SK-N-SH (cell line): ENCODE measurements at regions not wholly inside any gene's neighbourhood (a gene's known extent, or its start where the extent isn't known, plus 50 kb on each side); places are given as distances from the start of the nearest gene placed in this dataset.
"Not testable (repeated sequence)": the region's sequence is repeated elsewhere in the genome, so short reads cannot be mapped to it uniquely, and the experiment has no call there.

Source experiments
- CTCF ChIA-PET: fragments of 300-600, 350-600 bp; formaldehyde crosslinking; extraction: SDS; loops from one replicate; lab custom pipeline; 2021; lab: Yijun Ruan, JAX
- POLR2A ChIA-PET: fragments of 350-600 bp; sonication (Branson Sonifier 250); formaldehyde crosslinking; extraction: SDS; loops from one replicate; lab custom pipeline; 2020; ENCODE audit warnings: antibody characterized with exemption, inconsistent platforms; lab: Yijun Ruan, JAX
- DNase-seq: peaks from one replicate; pipeline ENCODE4 v3.0.0; 2012
- H2AFZ ChIP-seq: fragments of 200-600 bp; sonication (generic); 2 replicates; pipeline ENCODE4 v1.8.1; 2016; ENCODE audit warnings: antibody characterized with exemption, mild to moderate bottlenecking, low read depth
- H3F3A ChIP-seq: fragments of 200-600 bp; sonication (generic); replicated peaks from 2 replicates; pipeline ENCODE3; 2016; ENCODE audit warnings: antibody characterized with exemption, mild to moderate bottlenecking; ENCODE audit not compliant: insufficient read depth
- H3K27ac ChIP-seq, 2 experiments: fragments of 200-500 bp in 1 of 2; fragments of 200-600 bp in 1 of 2; sonication (Bioruptor generic) in 1 of 2; sonication (generic), shearing (Covaris generic) in 1 of 2; 2 replicates each; pipeline versions ENCODE4 v1.5.1 to v1.6.1; 2014 to 2016; ENCODE audit warnings: low read depth in 2 of 2, inconsistent platforms in 1 of 2, low read length in 1 of 2, mild to moderate bottlenecking in 1 of 2, mixed read lengths in 1 of 2
- H3K27me3 ChIP-seq: fragments of 200-600 bp; sonication (generic), shearing (Covaris generic); 2 replicates; pipeline ENCODE4 v1.6.1; 2016; ENCODE audit warnings: mixed run types; ENCODE audit not compliant: insufficient read depth
- H3K36me3 ChIP-seq, 2 experiments: fragments of 200-500 bp in 1 of 2; fragments of 200-600 bp in 1 of 2; sonication (Bioruptor generic) in 1 of 2; sonication (generic) in 1 of 2; replicated peaks in 1 of 2; 2 replicates each; pipeline versions ENCODE3 to v1.5.1; 2014 to 2016; ENCODE audit warnings: low read length in 1 of 2, mild to moderate bottlenecking in 1 of 2; ENCODE audit not compliant: insufficient read depth in 2 of 2, control insufficient read depth in 1 of 2
- H3K4me1 ChIP-seq, 2 experiments: fragments of 200-500 bp in 1 of 2; fragments of 200-600 bp in 1 of 2; sonication (Bioruptor generic) in 1 of 2; sonication (generic), shearing (Covaris generic) in 1 of 2; 2 replicates each; pipeline versions ENCODE4 v1.5.1 to v1.6.1; 2014 to 2016; ENCODE audit warnings: low read depth in 1 of 2, low read length in 1 of 2, mixed run types in 1 of 2; ENCODE audit not compliant: insufficient read depth in 2 of 2, control insufficient read depth in 1 of 2
- H3K4me2 ChIP-seq: fragments of 200-600 bp; sonication (generic), shearing (Covaris generic); 2 replicates; pipeline ENCODE4 v1.6.1; 2017; ENCODE audit warnings: mixed run types
- H3K4me3 ChIP-seq, 2 experiments: fragments of 200-500 bp in 1 of 2; fragments of 200-600 bp in 1 of 2; sonication (Bioruptor generic) in 1 of 2; sonication (generic), shearing (Covaris generic) in 1 of 2; 2 replicates each; pipeline versions ENCODE4 v1.5.1 to v1.8.1; 2014 to 2016; ENCODE audit warnings: low read depth in 2 of 2, inconsistent platforms in 1 of 2, low read length in 1 of 2, mild to moderate bottlenecking in 1 of 2, mixed read lengths in 1 of 2, moderate library complexity in 1 of 2
- H3K79me2 ChIP-seq: fragments of 200-600 bp; sonication (generic); 2 replicates; pipeline ENCODE4 v1.8.1; 2017; ENCODE audit warnings: mild to moderate bottlenecking; ENCODE audit not compliant: insufficient read depth
- H3K9ac ChIP-seq: fragments of 200-600 bp; sonication (generic); 2 replicates; pipeline ENCODE4 v1.6.1; 2017; ENCODE audit warnings: mixed run types
- H3K9me2 ChIP-seq: fragments of 200-600 bp; sonication (generic); 2 replicates; pipeline ENCODE4 v1.6.1; 2017; ENCODE audit warnings: mixed run types
- H3K9me3 ChIP-seq: fragments of 200-600 bp; sonication (generic); 2 replicates; pipeline ENCODE4 v1.6.1; 2017; ENCODE audit warnings: mixed run types, mild to moderate bottlenecking, moderate library complexity
- H4K20me1 ChIP-seq: fragments of 200-600 bp; sonication (generic); 2 replicates; pipeline ENCODE4 v1.6.1; 2017; ENCODE audit warnings: mild to moderate bottlenecking, mixed run types; ENCODE audit not compliant: insufficient read depth
- CHD2 ChIP-seq: fragments of 150-350 bp; IDR thresholded peaks from 2 replicates; pipeline ENCODE4 v1.6.1; 2018; ENCODE audit warnings: low read length; ENCODE audit not compliant: partially characterized antibody
- ELF1 ChIP-seq: IDR thresholded peaks from 2 replicates; pipeline ENCODE4 v1.4.0; 2012
- EP300 ChIP-seq, 2 experiments: IDR thresholded peaks; 2 replicates each; pipeline versions ENCODE4 v1.4.0 to v1.6.1; 2012; ENCODE audit warnings: borderline replicate concordance in 1 of 2, low read depth in 1 of 2, low read length in 1 of 2
- EZH2phosphoT487 ChIP-seq: fragments of 200-600 bp; sonication (generic); IDR thresholded peaks from 2 replicates; pipeline ENCODE4 v1.6.1; 2017; ENCODE audit warnings: low read depth, mixed run types, mild to moderate bottlenecking, antibody characterized with exemption, moderate library complexity, borderline replicate concordance
- FOSL2 ChIP-seq: IDR thresholded peaks from 2 replicates; pipeline ENCODE4 v1.4.0; 2012; ENCODE audit warnings: low read depth, mild to moderate bottlenecking, moderate library complexity, borderline replicate concordance
- MEF2A ChIP-seq: IDR thresholded peaks from 2 replicates; pipeline ENCODE4 v1.4.0; 2012; ENCODE audit warnings: low read depth, borderline replicate concordance
- POLR2AphosphoS5 ChIP-seq: IDR thresholded peaks from 2 replicates; pipeline ENCODE4 v1.6.1; 2012; ENCODE audit warnings: low read depth, low read length
- RFX5 ChIP-seq: IDR thresholded peaks from 2 replicates; pipeline ENCODE4 v1.6.1; 2012; ENCODE audit warnings: mild to moderate bottlenecking, improper control_type of control experiment, low read length
- RXRA ChIP-seq: IDR thresholded peaks from 2 replicates; pipeline ENCODE4 v1.4.0; 2012; ENCODE audit warnings: low read depth, mild to moderate bottlenecking, borderline replicate concordance
- WGBS: methylation state at CpG from one replicate; pipeline ENCODE4 v1.1.6; 2017; ENCODE audit warnings: low lambda C conversion rate; 5-methylcytosine and 5-hydroxymethylcytosine counted together
- TF ChIP-seq, protein P1 (sequence below): IDR thresholded peaks from 2 replicates; pipeline ENCODE4 v1.6.1; 2012; ENCODE audit warnings: mild to moderate bottlenecking, low read depth, low read length, moderate library complexity
- TF ChIP-seq, protein P2 (sequence below): fragments of 200-600 bp; sonication (generic); IDR thresholded peaks from 2 replicates; pipeline ENCODE4 v1.6.1; 2017; ENCODE audit warnings: antibody characterized with exemption, mild to moderate bottlenecking, moderate library complexity
- TF ChIP-seq, protein P3 (sequence below): fragments of 150-350 bp; IDR thresholded peaks from 2 replicates; pipeline ENCODE4 v1.6.1; 2016; ENCODE audit warnings: mild to moderate bottlenecking, low read depth, low read length

DNA sequence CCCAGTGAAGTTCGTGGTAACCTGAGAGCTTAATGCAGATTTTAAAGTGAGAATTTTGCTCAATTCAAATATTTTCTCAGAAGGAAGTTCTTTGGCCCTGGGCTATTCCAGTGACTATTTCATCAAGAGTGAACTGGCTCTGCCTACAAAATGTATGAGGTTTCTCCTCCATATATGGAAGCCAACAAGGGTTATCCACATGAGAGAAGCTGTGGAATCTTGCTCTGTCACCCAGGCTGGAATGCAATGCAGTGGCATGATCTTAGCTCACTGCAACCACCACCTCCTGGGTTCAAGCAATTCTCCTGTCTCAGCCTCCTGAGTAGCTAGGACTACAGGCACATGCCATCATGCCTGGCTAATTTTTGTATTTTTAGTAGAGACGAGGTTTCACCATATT is 132.2 kb downstream of the GXYLT1 start:
- H3K79me2 ChIP-seq, DNase-seq, H3K9me3 ChIP-seq, H3K27me3 ChIP-seq, H3K4me2 ChIP-seq, H3K36me3 ChIP-seq, H3K9me2 ChIP-seq, POLR2A ChIA-PET, H3K9ac ChIP-seq, H3K4me3 ChIP-seq, H3K27ac ChIP-seq, H3K4me1 ChIP-seq, H4K20me1 ChIP-seq, H2AFZ ChIP-seq, H3F3A ChIP-seq: not testable (repeated sequence)
- 40% methylated on average over 2 of the region's 2 CpGs for WGBS
- CTCF ChIA-PET, result interaction anchor here (1.1 to 3.8 kb wide), 3 partner anchors 12 to 749 kb away, joined by 3 to 29 read pairs (median 4); no protein-coding TSS in a partner anchor

DNA sequence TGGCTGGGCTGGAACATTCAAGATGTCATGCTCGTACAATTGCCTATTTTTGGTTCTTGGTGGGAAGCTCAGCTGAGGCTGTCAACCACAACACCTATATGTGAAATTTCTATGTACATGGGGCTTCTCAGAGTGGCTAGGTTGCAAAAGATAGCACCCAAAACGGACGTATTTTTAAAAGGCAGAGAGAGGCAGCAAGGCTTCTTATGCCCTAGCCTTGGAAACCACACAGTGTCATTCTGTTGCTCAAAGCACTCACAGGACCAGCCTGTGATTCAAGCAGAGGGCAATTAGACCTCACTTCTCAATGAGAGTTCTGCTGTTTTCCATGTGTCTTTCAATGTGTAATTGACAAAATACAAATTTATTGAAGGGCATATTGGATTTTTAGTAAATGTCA is 134.0 kb downstream of the GXYLT1 start:
- no peak overlapping the region for H3K27ac ChIP-seq
- no peaks in the 10 kb centered on the region for H3K4me1 ChIP-seq
- no peak overlapping the region for H3K9ac ChIP-seq
- no peaks in the 10 kb centered on the region for H3K79me2 ChIP-seq
- CTCF ChIA-PET, result interaction anchor here (1.0 to 3.8 kb wide), 2 partner anchors 13 to 68 kb away, joined by 3 to 29 read pairs; no protein-coding TSS in a partner anchor
- H3F3A ChIP-seq, result no peaks in the 10 kb centered on the region
- H3K27me3 ChIP-seq, result no peaks in the 10 kb centered on the region; the same call in 1 of the 2 replicates
- no peaks in the 10 kb centered on the region for H4K20me1 ChIP-seq
- H3K4me2 ChIP-seq, result no peak overlapping the region
- no peak overlapping the region for H3K4me3 ChIP-seq
- no peak for DNase-seq
- no peaks in the 10 kb centered on the region for H3K9me2 ChIP-seq
- no peaks in the 10 kb centered on the region for H3K36me3 ChIP-seq
- TF ChIP-seq ELF1 (no peak), RFX5 (no peak), EZH2phosphoT487 (no peak), POLR2AphosphoS5 (no peak), EP300 (IDR thresholded peaks at IDR 0.05; ENCODE audit: borderline replicate concordance in 1 of 2, low read depth in 1 of 2, low read length in 1 of 2) (no peak), FOSL2 (no peak), MEF2A (no peak), RXRA (no peak), CHD2 (no peak)
- TF ChIP-seq, protein P1, sequence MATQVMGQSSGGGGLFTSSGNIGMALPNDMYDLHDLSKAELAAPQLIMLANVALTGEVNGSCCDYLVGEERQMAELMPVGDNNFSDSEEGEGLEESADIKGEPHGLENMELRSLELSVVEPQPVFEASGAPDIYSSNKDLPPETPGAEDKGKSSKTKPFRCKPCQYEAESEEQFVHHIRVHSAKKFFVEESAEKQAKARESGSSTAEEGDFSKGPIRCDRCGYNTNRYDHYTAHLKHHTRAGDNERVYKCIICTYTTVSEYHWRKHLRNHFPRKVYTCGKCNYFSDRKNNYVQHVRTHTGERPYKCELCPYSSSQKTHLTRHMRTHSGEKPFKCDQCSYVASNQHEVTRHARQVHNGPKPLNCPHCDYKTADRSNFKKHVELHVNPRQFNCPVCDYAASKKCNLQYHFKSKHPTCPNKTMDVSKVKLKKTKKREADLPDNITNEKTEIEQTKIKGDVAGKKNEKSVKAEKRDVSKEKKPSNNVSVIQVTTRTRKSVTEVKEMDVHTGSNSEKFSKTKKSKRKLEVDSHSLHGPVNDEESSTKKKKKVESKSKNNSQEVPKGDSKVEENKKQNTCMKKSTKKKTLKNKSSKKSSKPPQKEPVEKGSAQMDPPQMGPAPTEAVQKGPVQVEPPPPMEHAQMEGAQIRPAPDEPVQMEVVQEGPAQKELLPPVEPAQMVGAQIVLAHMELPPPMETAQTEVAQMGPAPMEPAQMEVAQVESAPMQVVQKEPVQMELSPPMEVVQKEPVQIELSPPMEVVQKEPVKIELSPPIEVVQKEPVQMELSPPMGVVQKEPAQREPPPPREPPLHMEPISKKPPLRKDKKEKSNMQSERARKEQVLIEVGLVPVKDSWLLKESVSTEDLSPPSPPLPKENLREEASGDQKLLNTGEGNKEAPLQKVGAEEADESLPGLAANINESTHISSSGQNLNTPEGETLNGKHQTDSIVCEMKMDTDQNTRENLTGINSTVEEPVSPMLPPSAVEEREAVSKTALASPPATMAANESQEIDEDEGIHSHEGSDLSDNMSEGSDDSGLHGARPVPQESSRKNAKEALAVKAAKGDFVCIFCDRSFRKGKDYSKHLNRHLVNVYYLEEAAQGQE, result no peak
- TF ChIP-seq, protein P2, sequence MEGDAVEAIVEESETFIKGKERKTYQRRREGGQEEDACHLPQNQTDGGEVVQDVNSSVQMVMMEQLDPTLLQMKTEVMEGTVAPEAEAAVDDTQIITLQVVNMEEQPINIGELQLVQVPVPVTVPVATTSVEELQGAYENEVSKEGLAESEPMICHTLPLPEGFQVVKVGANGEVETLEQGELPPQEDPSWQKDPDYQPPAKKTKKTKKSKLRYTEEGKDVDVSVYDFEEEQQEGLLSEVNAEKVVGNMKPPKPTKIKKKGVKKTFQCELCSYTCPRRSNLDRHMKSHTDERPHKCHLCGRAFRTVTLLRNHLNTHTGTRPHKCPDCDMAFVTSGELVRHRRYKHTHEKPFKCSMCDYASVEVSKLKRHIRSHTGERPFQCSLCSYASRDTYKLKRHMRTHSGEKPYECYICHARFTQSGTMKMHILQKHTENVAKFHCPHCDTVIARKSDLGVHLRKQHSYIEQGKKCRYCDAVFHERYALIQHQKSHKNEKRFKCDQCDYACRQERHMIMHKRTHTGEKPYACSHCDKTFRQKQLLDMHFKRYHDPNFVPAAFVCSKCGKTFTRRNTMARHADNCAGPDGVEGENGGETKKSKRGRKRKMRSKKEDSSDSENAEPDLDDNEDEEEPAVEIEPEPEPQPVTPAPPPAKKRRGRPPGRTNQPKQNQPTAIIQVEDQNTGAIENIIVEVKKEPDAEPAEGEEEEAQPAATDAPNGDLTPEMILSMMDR, result no peak
- TF ChIP-seq, protein P3, sequence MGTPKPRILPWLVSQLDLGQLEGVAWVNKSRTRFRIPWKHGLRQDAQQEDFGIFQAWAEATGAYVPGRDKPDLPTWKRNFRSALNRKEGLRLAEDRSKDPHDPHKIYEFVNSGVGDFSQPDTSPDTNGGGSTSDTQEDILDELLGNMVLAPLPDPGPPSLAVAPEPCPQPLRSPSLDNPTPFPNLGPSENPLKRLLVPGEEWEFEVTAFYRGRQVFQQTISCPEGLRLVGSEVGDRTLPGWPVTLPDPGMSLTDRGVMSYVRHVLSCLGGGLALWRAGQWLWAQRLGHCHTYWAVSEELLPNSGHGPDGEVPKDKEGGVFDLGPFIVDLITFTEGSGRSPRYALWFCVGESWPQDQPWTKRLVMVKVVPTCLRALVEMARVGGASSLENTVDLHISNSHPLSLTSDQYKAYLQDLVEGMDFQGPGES, result no peak
- POLR2A ChIA-PET, result no interaction called here
- H3K9me3 ChIP-seq, result no peaks in the 10 kb centered on the region
- H2AFZ ChIP-seq, result no peak overlapping the region
- WGBS, result 54% methylated on average over 3 of the region's 3 CpGs
